ENCODE measurements at regions not wholly inside any gene's neighbourhood (a gene's known extent, or its start where the extent isn't known, plus 50 kb on each side); places are given as distances from the start of the nearest gene placed in this dataset.
A peak's percentile ranks its signal among the peaks of the same experiment; 100 is the strongest.

GRCh38 chrX:8873102-8873501 is 71.9 kb upstream of the FAM9A start:
- DNase-seq (ENCODE audit: extremely low read depth, low read depth): no peak
- TF ChIP-seq, protein P1, sequence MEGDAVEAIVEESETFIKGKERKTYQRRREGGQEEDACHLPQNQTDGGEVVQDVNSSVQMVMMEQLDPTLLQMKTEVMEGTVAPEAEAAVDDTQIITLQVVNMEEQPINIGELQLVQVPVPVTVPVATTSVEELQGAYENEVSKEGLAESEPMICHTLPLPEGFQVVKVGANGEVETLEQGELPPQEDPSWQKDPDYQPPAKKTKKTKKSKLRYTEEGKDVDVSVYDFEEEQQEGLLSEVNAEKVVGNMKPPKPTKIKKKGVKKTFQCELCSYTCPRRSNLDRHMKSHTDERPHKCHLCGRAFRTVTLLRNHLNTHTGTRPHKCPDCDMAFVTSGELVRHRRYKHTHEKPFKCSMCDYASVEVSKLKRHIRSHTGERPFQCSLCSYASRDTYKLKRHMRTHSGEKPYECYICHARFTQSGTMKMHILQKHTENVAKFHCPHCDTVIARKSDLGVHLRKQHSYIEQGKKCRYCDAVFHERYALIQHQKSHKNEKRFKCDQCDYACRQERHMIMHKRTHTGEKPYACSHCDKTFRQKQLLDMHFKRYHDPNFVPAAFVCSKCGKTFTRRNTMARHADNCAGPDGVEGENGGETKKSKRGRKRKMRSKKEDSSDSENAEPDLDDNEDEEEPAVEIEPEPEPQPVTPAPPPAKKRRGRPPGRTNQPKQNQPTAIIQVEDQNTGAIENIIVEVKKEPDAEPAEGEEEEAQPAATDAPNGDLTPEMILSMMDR (IDR thresholded peaks at IDR 0.05; ENCODE audit: low read depth, low read length): no peak

GRCh38 chrX:8870411-8870810 is 69.2 kb upstream of the FAM9A start:
- TF ChIP-seq, protein P1 (IDR thresholded peaks at IDR 0.05; ENCODE audit: low read depth, low read length): no peak
- DNase-seq (ENCODE audit: extremely low read depth, low read depth): no peak

DNA sequence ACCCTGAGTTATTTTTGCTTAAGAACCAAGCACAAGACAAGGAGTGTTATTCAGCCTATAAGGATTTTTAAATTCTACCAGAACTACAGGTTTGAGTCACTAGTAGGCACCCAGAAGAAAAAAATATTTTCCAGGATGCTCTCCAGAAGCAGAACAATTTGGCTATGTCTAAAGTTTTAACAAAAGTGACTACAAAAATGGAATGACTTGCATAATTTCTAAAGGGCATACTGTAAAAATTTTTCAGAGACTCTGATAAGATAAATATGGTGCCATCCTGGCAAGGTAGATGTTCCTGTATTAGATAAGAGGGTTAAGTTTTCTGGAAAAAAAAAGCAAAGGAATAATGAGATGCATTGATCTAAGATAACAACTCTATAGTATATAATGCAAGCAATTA is 68.6 kb upstream of the FAM9A start:
- DNase-seq (ENCODE audit: extremely low read depth, low read depth): no peak
- TF ChIP-seq, protein P1 (IDR thresholded peaks at IDR 0.05; ENCODE audit: low read depth, low read length): no peak

GRCh38 chrX:8868906-8869305 is 67.7 kb upstream of the FAM9A start:
- DNase-seq (ENCODE audit: extremely low read depth, low read depth): no peak
- TF ChIP-seq, protein P1 (IDR thresholded peaks at IDR 0.05; ENCODE audit: low read depth, low read length): peak; percentile 35

DNA sequence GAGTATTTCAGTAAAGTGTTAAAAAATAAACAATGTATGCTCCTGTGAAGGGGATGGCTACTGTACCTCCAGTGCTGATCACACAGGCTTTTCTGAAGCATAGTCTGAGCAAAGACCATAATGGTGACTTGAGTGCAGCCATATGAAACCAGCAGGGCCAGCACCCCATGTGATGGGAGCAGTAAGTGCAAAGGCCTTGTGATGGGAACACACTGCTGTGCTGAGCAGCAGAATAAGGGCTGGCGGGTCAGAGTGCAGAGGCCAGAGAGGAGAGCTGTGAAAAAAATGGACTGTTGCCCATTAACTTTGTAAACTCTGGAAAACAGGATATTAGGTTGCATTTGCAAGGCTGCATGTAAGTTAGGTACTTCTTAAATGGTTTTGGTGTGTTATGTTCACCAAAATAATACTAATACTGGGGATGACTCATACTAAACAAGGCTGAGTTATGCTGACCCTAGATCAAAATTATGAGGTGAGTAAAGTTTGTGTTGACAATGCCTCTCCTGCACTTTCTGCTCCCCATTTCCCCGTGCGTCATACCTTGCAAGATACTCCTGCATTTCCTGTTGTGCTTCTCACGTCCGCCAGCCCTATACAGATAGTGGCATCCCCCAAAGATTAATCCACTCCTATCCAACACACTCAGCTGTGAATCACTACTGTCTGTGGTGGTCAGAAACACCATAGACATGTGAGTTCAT is 67.0 kb upstream of the FAM9A start:
- TF ChIP-seq, protein P1 (IDR thresholded peaks at IDR 0.05; ENCODE audit: low read depth, low read length): no peak
- DNase-seq (ENCODE audit: extremely low read depth, low read depth): no peak

DNA sequence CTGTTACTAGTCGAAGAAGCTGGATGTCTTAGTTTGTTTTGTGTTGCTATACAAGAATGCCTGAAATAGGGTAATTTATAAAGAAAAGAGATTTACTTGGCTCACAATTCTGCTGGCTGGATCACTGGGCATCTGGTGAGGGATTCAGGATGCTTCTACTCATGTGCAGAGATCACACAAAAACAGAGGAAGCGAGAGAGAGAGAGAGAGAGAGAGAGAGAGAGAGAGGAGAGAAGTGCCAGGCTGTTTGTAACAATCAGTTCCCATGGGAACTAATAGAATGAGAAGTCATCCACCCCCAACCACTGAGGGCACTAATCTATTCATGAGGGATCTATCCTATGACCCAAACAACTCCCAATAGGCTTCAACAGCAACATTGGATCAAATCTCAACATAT is 66.2 kb upstream of the FAM9A start:
- DNase-seq (ENCODE audit: extremely low read depth, low read depth): no peak
- TF ChIP-seq, protein P1 (IDR thresholded peaks at IDR 0.05; ENCODE audit: low read depth, low read length): no peak

DNA sequence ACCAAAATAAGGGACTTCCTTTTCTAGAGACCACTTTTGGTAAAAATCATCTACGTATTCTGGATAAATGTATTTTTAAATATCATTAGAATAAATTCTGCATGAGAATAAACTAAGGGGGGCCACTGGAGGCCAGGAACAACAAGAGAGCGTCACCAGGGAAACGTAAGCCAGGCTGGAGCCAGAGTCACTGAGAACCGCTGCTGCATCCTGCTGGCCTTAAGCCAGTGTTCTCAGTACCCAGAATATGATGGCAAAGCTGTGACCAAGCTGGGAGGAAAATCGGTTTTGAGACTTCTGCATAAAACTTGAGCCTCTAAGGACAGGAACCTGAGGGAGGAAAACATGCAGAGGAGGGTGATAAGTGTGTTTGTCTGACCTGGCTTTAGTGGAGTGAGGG is 63.0 kb upstream of the FAM9A start:
- no peak for DNase-seq (ENCODE audit: extremely low read depth, low read depth)
- TF ChIP-seq, protein P1 (IDR thresholded peaks at IDR 0.05; ENCODE audit: low read depth, low read length): no peak
